AG04449 (cell line): ENCODE measurements at regions not wholly inside any gene's neighbourhood (a gene's known extent, or its start where the extent isn't known, plus 50 kb on each side); places are given as distances from the start of the nearest gene placed in this dataset.
"Not testable (repeated sequence)": the region's sequence is repeated elsewhere in the genome, so short reads cannot be mapped to it uniquely, and the experiment has no call there.

ENCODE experiments used
- CTCF ChIA-PET: fragments of 350-600 bp; formaldehyde crosslinking; extraction: SDS; loops from one replicate; lab custom pipeline; 2021; ENCODE audit warnings: antibody characterized with exemption; lab: Yijun Ruan, JAX
- POLR2A ChIA-PET: fragments of 400-600, 350-600 bp; formaldehyde crosslinking; extraction: SDS; loops from one replicate; lab custom pipeline; 2020; ENCODE audit warnings: antibody characterized with exemption, inconsistent platforms; lab: Yijun Ruan, JAX
- DNase-seq: peaks from one replicate; pipeline ENCODE4 v3.0.0-alpha.2; 2010; ENCODE audit warnings: low read depth, low spot score
- H3K4me3 ChIP-seq: 2 replicates; pipeline ENCODE4 v1.5.1; 2011; ENCODE audit warnings: low read depth, mild to moderate bottlenecking, control low read depth, low read length
- CTCF ChIP-seq: IDR thresholded peaks from one replicate; pipeline ENCODE4 v1.5.1; 2011; ENCODE audit warnings: mild to moderate bottlenecking, moderate library complexity, low read length, control low read depth, inconsistent platforms; ENCODE audit not compliant: insufficient read depth; ENCODE audit errors: missing control alignments

DNA sequence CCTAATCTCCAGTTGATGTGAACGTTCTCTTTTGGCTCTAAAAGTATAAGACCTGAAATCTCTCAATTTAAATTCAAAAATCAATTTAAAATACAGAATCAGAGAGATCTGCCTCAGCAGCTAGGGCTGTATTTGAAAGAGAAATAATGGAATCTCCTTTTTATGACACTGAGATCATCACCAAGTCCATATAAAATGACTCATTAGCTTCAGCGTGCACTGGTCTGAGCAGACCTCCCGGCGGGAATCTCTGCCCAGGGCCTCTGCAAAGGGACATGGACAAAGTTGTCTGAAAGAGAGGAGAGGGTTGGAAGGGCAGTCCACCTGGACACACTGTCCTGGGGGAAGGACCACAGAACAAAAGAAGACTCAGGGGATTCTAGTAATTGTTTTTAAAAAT is 855.6 kb downstream of the EFNB2 start:
- TF ChIP-seq CTCF, result no peak
- no peak overlapping the region for H3K4me3 ChIP-seq
- ChIA-PET CTCF (no interaction called here), POLR2A (no interaction called here)
- DNase-seq, result no peak

- no peak for TF ChIP-seq CTCF
- no peak overlapping the region for H3K4me3 ChIP-seq
- no peak for DNase-seq
- ChIA-PET CTCF (no interaction called here), POLR2A (no interaction called here)
Measured at GRCh38 chr13:105678072-105678471, 857.4 kb downstream of the EFNB2 start.

DNA sequence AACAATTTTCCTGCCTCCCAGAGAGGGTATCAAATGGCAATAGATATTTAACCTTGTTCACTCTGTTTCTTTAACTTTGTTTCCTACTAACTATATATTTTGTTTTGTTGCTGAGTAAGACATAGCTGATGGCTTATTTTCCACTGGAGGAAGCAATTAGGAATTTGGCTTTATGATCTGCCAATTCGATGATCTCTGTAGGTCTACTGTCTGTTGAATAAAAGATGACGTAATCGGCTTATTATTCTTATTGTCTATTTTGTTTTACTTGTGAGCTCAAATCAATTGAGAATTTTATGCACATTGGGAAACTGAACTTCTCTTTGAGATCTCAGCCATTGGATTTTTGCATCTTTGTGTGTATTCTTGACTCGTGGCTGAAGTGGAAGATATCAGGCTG is 862.6 kb downstream of the EFNB2 start:
- H3K4me3 ChIP-seq, result no peak overlapping the region
- CTCF ChIA-PET, result no interaction called here
- DNase-seq, result no peak
- no peak for TF ChIP-seq CTCF
- POLR2A ChIA-PET, result no interaction called here

GRCh38 chr13:105671131-105671530 is 864.3 kb downstream of the EFNB2 start:
- POLR2A ChIA-PET, DNase-seq, CTCF ChIA-PET, H3K4me3 ChIP-seq: not testable (repeated sequence)

- DNase-seq, result no peak
- ChIA-PET CTCF (no interaction called here), POLR2A (no interaction called here)
- H3K4me3 ChIP-seq, result no peak overlapping the region
- no peak for TF ChIP-seq CTCF
Measured at GRCh38 chr13:105670179-105670990, 865.1 kb downstream of the EFNB2 start.

GRCh38 chr13:105665284-105665683 is 870.2 kb downstream of the EFNB2 start:
- ChIA-PET CTCF (no interaction called here), POLR2A (no interaction called here)
- peak; percentile 56 for DNase-seq
- H3K4me3 ChIP-seq, result no peak overlapping the region
- no peak for TF ChIP-seq CTCF

GRCh38 chr13:105663182-105663581 is 872.3 kb downstream of the EFNB2 start:
- POLR2A ChIA-PET, result no interaction called here

More at GRCh38 chr13:105663182-105663581, 872.3 kb downstream of the EFNB2 start:
- no peak overlapping the region for H3K4me3 ChIP-seq
- no peak for DNase-seq
- CTCF ChIA-PET, result no interaction called here
- no peak for TF ChIP-seq CTCF
